GM19238 (cell line): ENCODE measurements at regions not wholly inside any gene's neighbourhood (a gene's known extent, or its start where the extent isn't known, plus 50 kb on each side); places are given as distances from the start of the nearest gene placed in this dataset.

Source experiments
- DNase-seq: peaks from one replicate; pipeline ENCODE4 v3.0.0; 2011; ENCODE audit warnings: low spot score; ENCODE audit not compliant: insufficient read length

GRCh38 chr18:42614619-42615293 lies 500.7 kb downstream of the RIT2 start:
- no peak for DNase-seq

GRCh38 chr18:42617221-42617620 lies 498.3 kb downstream of the RIT2 start:
- DNase-seq = no peak

- no peak for DNase-seq
Measured at GRCh38 chr18:42619771-42620170, 495.7 kb downstream of the RIT2 start.

DNA sequence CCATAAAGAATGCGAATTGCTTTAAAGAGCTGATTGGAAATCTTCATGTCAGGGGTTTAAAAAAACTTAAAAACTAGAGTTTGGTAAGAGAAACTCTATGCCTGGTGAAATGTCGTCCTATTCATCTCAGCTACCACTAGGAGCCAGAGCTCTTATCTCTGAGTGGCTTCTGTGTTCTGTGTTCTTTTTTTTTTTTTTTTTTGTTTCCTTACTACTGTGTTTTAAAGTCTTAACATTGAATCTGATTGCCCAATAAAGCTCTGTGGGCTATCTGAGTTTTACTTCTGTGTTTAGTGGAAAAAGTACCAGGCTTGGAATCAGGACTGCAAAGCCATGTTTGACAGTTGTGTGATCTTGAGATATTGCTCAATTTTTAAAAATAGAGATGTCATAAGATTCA lies 494.8 kb downstream of the RIT2 start:
- DNase-seq = no peak

DNA sequence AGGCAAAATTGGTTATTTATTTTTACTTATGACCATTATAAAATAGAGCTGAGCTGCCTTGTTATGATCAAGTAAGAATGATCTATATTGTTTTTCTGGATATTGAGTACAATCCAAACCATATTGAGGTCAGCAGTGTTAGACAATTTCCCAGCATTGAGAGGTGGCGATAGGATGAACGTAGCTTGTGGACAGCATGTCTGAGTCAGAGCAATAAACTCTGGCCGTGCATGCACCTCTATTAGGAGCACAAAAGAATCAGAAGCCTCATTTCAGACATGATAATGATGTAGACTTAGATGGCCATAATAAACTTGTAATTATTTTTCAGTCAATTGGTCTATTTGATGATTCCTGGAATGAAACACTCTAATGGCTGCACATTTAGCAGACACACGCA lies 491.6 kb downstream of the RIT2 start:
- no peak for DNase-seq

GRCh38 chr18:42632801-42633200 lies 482.7 kb downstream of the RIT2 start:
- DNase-seq = no peak

DNA sequence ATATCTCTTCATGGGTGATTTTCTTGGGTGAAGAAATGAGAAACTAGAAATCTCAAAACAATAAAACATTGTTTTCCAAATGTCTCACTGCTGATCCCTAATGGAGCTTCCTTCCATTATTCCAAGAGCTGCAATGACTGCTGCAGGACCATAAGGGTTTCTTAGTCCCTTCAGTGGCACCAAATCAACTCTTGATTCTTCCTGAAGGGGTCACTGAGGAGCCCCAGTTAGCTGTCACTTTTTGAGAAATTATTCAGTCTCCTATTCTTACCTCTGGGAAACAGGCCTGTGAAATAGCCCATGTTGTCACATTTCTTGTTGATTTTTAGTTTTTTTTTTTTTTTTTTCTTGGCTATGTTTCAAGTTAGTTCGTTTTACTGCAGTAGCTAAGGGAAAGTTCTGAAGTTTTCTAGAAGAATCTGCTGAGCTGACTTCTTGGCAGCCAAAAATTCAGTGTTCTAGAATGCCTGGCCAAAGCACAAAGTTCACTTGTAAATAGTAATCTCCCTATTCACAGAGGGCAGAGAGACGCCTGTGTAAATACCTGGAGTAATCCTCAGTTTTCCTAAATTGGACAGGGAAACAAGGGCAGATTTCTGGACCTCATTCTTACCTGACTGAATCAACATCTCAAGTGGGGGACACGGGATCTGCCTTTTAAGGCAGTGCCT lies 480.0 kb downstream of the RIT2 start:
- DNase-seq = no peak

GRCh38 chr18:42636309-42636708 lies 479.2 kb downstream of the RIT2 start:
- DNase-seq = no peak

DNA sequence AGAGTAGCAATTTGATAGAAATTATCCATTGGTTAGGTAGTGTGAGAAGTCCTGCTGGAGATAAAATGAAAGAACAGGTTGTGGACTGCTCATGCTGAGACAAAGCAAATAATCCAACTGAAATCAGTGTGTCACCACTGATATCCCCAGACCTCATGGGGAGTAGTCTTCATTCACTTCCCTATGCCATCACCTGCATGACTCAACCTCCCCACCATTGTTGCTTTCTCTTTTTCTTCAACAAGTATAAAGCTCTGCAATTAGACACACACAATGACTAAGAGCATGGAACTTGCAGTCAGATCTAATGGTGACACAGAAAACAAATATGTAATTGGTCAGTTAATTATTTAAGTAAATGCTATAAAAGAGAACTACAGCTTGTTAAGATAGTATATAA lies 475.3 kb downstream of the RIT2 start:
- no peak for DNase-seq

GRCh38 chr18:42641996-42642395 lies 473.5 kb downstream of the RIT2 start:
- DNase-seq = no peak

DNA sequence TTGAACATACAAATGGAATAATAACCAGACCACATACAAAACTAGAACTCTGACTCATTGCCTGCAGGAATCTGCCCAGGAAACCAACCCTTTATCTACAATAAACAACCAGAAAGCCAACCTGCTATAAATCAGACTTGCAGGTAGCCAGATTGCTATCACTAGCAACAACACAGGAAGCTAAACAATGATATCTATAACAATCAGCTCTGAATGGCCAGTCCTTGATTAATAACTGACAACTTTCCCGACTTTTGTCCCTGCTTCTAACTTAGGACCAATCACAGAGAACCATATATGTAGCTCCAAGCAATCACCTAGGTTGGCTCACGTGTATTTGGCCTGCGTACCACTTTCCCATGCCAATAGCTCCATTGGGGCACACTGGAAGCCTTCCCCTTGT lies 470.8 kb downstream of the RIT2 start:
- DNase-seq = no peak

DNA sequence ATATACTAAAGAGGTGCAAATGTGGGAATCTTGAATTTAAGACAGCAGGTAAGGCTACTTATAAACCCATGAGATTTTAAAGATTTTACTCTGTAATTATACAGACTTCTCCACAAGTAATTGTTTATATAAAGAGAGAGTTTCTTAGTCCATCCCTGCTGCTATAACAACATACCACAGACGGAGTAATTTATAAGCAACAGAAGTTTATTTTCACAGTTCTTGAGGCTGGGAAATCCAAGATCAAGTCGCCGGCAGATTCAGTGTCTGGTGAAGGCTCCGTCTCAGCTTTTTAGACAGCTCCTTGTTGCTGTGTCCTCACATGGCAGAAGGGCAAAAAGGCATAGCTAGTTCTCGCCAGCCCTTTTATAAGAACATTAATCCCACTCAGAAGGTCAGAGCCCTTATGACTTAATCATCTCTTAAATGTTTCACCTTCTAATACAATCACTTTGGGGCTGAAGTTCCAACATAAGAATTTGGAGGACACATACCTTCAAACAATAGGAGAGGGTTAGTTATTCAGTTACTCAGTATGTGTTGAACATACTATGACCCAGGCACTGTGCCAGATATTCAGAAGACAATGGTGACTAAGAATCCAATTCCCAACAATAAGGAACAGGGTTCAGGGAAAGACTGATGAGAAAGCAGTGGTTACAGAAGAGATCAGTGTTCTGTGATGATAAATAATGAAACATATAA lies 466.0 kb downstream of the RIT2 start:
- DNase-seq = no peak

DNA sequence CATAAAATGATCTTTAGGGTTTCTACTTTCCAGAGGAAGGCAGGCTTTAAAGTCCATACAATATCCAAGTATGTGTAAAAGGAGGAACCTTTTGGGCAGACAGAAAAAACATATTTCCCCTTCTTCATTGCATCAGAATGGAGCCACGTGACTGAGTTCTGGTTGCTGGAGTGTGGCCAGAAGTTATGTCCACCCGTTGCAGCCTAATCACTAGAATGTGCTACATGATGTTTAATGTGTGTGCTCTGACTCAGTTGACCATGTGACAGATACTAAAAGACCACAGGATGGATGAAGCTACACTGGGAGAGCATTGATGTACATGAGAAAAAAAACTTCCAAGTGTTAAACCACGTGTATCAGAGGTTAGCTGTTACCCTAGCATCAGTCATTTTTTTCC lies 460.9 kb downstream of the RIT2 start:
- no peak for DNase-seq

DNA sequence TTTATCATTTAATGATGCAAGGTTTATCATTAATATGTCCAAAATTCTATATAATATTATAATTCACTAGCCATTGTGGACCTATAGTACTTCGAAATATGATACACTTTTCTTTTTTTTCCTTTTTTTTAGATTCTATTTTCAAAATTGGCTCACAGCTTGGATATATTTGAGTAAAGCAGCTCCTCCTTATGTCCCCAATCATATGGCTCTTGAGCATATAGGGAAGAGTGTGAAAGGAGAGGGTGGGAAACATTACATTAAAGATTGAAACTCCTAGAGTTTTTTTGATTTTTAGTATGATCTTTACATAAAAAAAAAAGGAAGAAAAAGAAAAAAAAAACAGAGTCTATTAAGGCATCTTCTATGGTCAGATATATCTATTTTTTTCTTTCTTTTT lies 457.9 kb downstream of the RIT2 start:
- DNase-seq = no peak

DNA sequence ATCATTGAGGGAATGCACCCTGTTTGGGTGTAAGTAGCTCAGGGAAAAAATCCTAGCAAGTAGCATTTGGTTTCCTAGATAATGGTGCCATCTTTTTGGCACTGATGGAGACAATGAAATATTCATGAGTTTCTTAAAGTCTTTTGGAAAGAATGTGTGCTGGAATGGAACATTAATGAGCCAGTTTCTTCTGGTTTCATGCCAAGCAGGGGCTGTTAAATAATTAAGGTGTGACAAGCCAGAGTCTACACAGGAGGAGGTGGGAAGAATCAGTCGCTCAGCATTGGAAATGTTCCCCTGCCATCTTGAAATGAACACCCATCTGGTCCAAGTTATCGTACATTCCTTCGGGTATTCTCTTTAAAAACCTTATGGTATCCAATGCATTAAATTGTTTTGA lies 457.3 kb downstream of the RIT2 start:
- DNase-seq = no peak

GRCh38 chr18:42659187-42659586 lies 456.3 kb downstream of the RIT2 start:
- DNase-seq = no peak

DNA sequence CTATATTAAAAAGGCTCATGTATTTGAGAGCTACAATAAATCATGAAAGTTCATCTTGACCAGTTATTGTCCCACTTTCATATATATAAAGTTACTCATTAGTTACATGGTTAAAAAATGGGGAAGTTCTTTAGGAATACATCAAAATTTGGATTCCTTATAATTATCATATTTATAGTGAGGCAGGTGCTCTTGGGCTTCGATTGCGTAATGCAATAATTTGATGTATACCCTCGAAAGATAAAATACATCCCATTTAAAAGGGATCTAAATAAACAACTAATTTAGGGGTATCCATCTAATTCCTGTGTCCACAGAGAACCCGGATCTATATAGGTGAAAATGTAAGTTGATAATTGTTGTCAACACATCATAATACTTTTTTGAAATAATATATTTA lies 444.6 kb downstream of the RIT2 start:
- no peak for DNase-seq

- no peak for DNase-seq
Measured at GRCh38 chr18:42675810-42676209, 439.7 kb downstream of the RIT2 start.

- DNase-seq = no peak
Measured at GRCh38 chr18:42683094-42683493, 432.4 kb downstream of the RIT2 start.

DNA sequence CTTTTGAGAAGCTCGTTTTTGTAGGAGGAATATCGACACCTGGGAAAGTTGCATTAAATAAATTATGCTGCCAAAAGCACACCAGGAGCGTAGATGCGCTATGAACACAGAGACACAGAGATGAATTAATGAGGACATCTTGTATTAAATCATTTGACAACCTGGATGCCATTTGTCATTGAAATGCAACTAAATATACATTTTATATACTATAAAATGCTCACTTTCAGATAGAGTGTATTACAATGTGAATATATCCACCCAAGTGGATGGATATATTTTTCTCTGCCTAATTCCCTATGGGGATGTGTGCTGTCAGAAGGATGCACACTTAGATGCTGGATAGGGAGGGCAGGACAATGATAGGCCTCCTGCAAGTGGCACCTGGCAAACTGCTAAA lies 426.2 kb downstream of the RIT2 start:
- no peak for DNase-seq
